GM23338 (cell line): ENCODE measurements at regions not wholly inside any gene's neighbourhood (a gene's known extent, or its start where the extent isn't known, plus 50 kb on each side); places are given as distances from the start of the nearest gene placed in this dataset.

Experiments used
- ATAC-seq: fragments of 200-7000 bp; cut with Tn5 transposase; 3 replicates; pipeline ENCODE4 v1.9.1; 2020
- DNase-seq: peaks from one replicate; pipeline ENCODE4 v3.0.0-alpha.2; 2015; ENCODE audit warnings: low spot score
- H2AFZ ChIP-seq: fragments of 200-600 bp; sonication (generic); 2 replicates; pipeline ENCODE4 v1.8.0; 2016; ENCODE audit warnings: antibody characterized with exemption, mild to moderate bottlenecking, moderate library complexity
- H3F3A ChIP-seq: fragments of 200-600 bp; sonication (generic); replicated peaks from 2 replicates; pipeline ENCODE4 v1.8.0; 2017; ENCODE audit warnings: antibody characterized with exemption, mixed run types, low read depth
- H3K27ac ChIP-seq: fragments of 200-600 bp; sonication (generic); 2 replicates; pipeline ENCODE4 v1.6.1; 2016; ENCODE audit warnings: low read depth
- H3K27me3 ChIP-seq: fragments of 200-600 bp; sonication (generic); 2 replicates; pipeline ENCODE4 v1.8.0; 2016; ENCODE audit warnings: mild to moderate bottlenecking, mixed run types, moderate library complexity; ENCODE audit not compliant: insufficient read depth
- H3K36me3 ChIP-seq: fragments of 200-600 bp; sonication (generic); 2 replicates; pipeline ENCODE4 v1.8.0; 2016; ENCODE audit warnings: mild to moderate bottlenecking; ENCODE audit not compliant: insufficient read depth
- H3K4me1 ChIP-seq: fragments of 200-600 bp; sonication (generic); 2 replicates; pipeline ENCODE4 v1.8.0; 2016; ENCODE audit warnings: mild to moderate bottlenecking, moderate library complexity; ENCODE audit not compliant: insufficient read depth
- H3K4me2 ChIP-seq: fragments of 200-600 bp; sonication (generic); 2 replicates; pipeline ENCODE4 v1.7.1; 2017; ENCODE audit warnings: mixed run types
- H3K4me3 ChIP-seq: fragments of 200-600 bp; sonication (generic); 2 replicates; pipeline ENCODE4 v1.6.1; 2016; ENCODE audit warnings: mixed run types
- H3K79me2 ChIP-seq: fragments of 200-600 bp; sonication (generic); replicated peaks from 2 replicates; pipeline ENCODE4 v1.8.0; 2017; ENCODE audit warnings: mild to moderate bottlenecking; ENCODE audit not compliant: insufficient read depth
- H3K9me2 ChIP-seq: fragments of 200-600 bp; sonication (generic); 2 replicates; pipeline ENCODE4 v1.8.0; 2017; ENCODE audit not compliant: insufficient read depth
- H4K20me1 ChIP-seq: fragments of 200-600 bp; sonication (generic); replicated peaks from 2 replicates; pipeline ENCODE4 v1.8.0; 2017; ENCODE audit warnings: mild to moderate bottlenecking; ENCODE audit not compliant: insufficient read depth
- H3K27ac Mint-ChIP-seq: 2 replicates; pipeline ENCODE4 v1.8.0; 2020; ENCODE audit warnings: inconsistent platforms, mild to moderate bottlenecking, moderate library complexity, mixed read lengths
- H3K27me3 Mint-ChIP-seq: 3 replicates; pipeline ENCODE4 v1.8.0; 2022; ENCODE audit warnings: low read depth, mild to moderate bottlenecking, moderate library complexity, mixed read lengths, inconsistent platforms; ENCODE audit not compliant: insufficient read depth, poor library complexity
- H3K36me3 Mint-ChIP-seq: 3 replicates; pipeline ENCODE4 v1.8.0; 2021; ENCODE audit warnings: low read depth, mild to moderate bottlenecking, inconsistent platforms, moderate library complexity, mixed read lengths
- H3K4me1 Mint-ChIP-seq: 3 replicates; pipeline ENCODE4 v1.8.0; 2020; ENCODE audit warnings: mild to moderate bottlenecking, inconsistent platforms, mixed read lengths
- H3K4me3 Mint-ChIP-seq: 3 replicates; pipeline ENCODE4 v1.8.0; 2021; ENCODE audit warnings: moderate library complexity, mild to moderate bottlenecking, inconsistent platforms, mixed read lengths
- H3K9me3 Mint-ChIP-seq: 3 replicates; pipeline ENCODE4 v1.8.0; 2020; ENCODE audit warnings: moderate library complexity, mild to moderate bottlenecking, inconsistent platforms, mixed read lengths
- CREB1 ChIP-seq: fragments of 250-450 bp; sonication (Bioruptor Pico); IDR thresholded peaks from 2 replicates; pipeline ENCODE4 v1.5.0; 2020; ENCODE audit warnings: low read depth, mild to moderate bottlenecking, moderate library complexity
- CTCF ChIP-seq, 2 experiments: fragments of 200-600 bp in 1 of 2; sonication (generic) in 1 of 2; conservative IDR thresholded peaks; 2 replicates each; pipeline versions ENCODE4 v1.5.1 to v1.6.1; 2016 to 2017; ENCODE audit warnings: antibody characterized with exemption in 2 of 2, low read depth in 2 of 2, mild to moderate bottlenecking in 2 of 2, moderate library complexity in 1 of 2
- ETS1 ChIP-seq: IDR thresholded peaks from 2 replicates; pipeline ENCODE4 v1.6.1; 2016; ENCODE audit warnings: antibody characterized with exemption
- EZH2 ChIP-seq: fragments of 200-600 bp; sonication (generic); IDR thresholded peaks from one replicate; pipeline ENCODE4 v1.8.0; 2017; ENCODE audit warnings: antibody characterized with exemption, mild to moderate bottlenecking, low read depth; ENCODE audit not compliant: unreplicated experiment
- EZH2phosphoT487 ChIP-seq: fragments of 200-600 bp; sonication (generic); IDR thresholded peaks from one replicate; pipeline ENCODE4 v1.8.1; 2018; ENCODE audit warnings: antibody characterized with exemption; ENCODE audit not compliant: unreplicated experiment
- JUNB ChIP-seq: IDR thresholded peaks from one replicate; pipeline ENCODE4 v1.6.1; 2016; ENCODE audit warnings: antibody characterized with exemption; ENCODE audit not compliant: unreplicated experiment
- NANOG ChIP-seq: IDR thresholded peaks from 2 replicates; pipeline ENCODE4 v1.6.1; 2016; ENCODE audit warnings: antibody characterized with exemption, borderline replicate concordance
- POLR2AphosphoS5 ChIP-seq: IDR thresholded peaks from 2 replicates; pipeline ENCODE4 v1.6.1; 2016; ENCODE audit warnings: antibody characterized with exemption, low read depth
- STAT1 ChIP-seq: IDR thresholded peaks from one replicate; pipeline ENCODE4 v1.6.1; 2016; ENCODE audit warnings: antibody characterized with exemption; ENCODE audit not compliant: unreplicated experiment
- ZNF114 ChIP-seq: fragments of 250-450 bp; sonication (Bioruptor Pico); IDR thresholded peaks from 2 replicates; pipeline ENCODE4 v1.5.0; 2020; ENCODE audit warnings: mild to moderate bottlenecking, moderate library complexity
- ZNF331 ChIP-seq: fragments of 250-450 bp; sonication (Bioruptor Pico); IDR thresholded peaks from 2 replicates; pipeline ENCODE4 v1.5.0; 2020; ENCODE audit warnings: low read depth, mild to moderate bottlenecking, moderate library complexity
- TF ChIP-seq, protein P1 (sequence below): IDR thresholded peaks from one replicate; pipeline ENCODE4 v1.6.1; 2018; ENCODE audit warnings: antibody characterized with exemption; ENCODE audit not compliant: unreplicated experiment

DNA sequence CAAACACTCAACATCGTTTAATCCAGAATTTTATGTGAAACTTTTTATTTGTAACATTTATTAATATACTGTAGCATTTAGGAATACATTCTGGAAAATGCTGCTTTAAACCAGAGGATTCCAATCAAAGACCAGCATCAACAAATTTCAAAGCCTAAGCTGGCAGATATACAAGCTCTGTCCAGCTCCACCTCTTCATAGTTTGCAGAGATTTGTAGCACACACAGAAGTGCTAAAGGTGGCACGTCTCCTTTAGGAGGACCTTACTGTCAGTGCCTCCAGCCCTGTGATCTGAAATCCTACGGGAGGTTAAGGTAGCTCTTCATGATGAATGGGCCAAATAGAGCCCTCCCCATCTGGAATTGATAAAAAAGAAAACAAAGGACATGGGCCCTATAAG is 329.7 kb upstream of the NECTIN3 start:
- Histone ChIP-seq H3K9me2 (peaks cover 7% of the 10 kb centered on the region; the same call in 1 of the 2 replicates), H4K20me1 (no peaks in the 10 kb centered on the region), H3K27ac (no peak overlapping the region), H3K36me3 (no peaks in the 10 kb centered on the region), H2AFZ (no peak overlapping the region), H3K4me3 (no peak overlapping the region), H3K4me2 (no peak overlapping the region), H3K4me1 (peaks cover 5% of the 10 kb centered on the region), H3F3A (no peaks in the 10 kb centered on the region), H3K27me3 (no peaks in the 10 kb centered on the region), H3K79me2 (no peaks in the 10 kb centered on the region)
- H3K27me3 Mint-ChIP-seq: no peaks in the 10 kb centered on the region
- H3K36me3 Mint-ChIP-seq: no peaks in the 10 kb centered on the region; the same call in 2 of the 3 replicates
- DNase-seq (no peak), ATAC-seq (no peak)
- peaks cover 7% of the 10 kb centered on the region for H3K4me1 Mint-ChIP-seq
- H3K27ac Mint-ChIP-seq: no peak overlapping the region
- no peak for TF ChIP-seq EZH2
- no peak for TF ChIP-seq ZNF114
- no peak for TF ChIP-seq CREB1 (CRISPR knock-in tag)
- TF ChIP-seq JUNB: no peak
- TF ChIP-seq ETS1: no peak
- TF ChIP-seq ZNF331 (CRISPR knock-in tag): no peak
- H3K4me3 Mint-ChIP-seq: no peak overlapping the region
- no peaks in the 10 kb centered on the region for H3K9me3 Mint-ChIP-seq

GRCh38 chr3:110743202-110743601 is 328.4 kb upstream of the NECTIN3 start:
- Mint-ChIP-seq H3K4me3 (no peak overlapping the region), H3K36me3 (no peaks in the 10 kb centered on the region), H3K27ac (no peak overlapping the region), H3K27me3 (no peaks in the 10 kb centered on the region), H3K9me3 (no peaks in the 10 kb centered on the region), H3K4me1 (peaks cover 7% of the 10 kb centered on the region)
- Histone ChIP-seq H3K4me1 (peaks cover 5% of the 10 kb centered on the region), H3K27me3 (no peaks in the 10 kb centered on the region), H3K79me2 (no peaks in the 10 kb centered on the region), H3K27ac (no peak overlapping the region), H3K36me3 (no peaks in the 10 kb centered on the region), H3K4me2 (no peak overlapping the region; the same call in 1 of the 2 replicates), H2AFZ (no peak overlapping the region), H4K20me1 (no peaks in the 10 kb centered on the region), H3F3A (no peaks in the 10 kb centered on the region), H3K9me2 (peaks cover 7% of the 10 kb centered on the region; the same call in 1 of the 2 replicates), H3K4me3 (no peak overlapping the region)
- ATAC-seq: no peak
- peak; percentile 21 for DNase-seq
- no peak for TF ChIP-seq EZH2

GRCh38 chr3:110743984-110744383 is 327.6 kb upstream of the NECTIN3 start:
- Histone ChIP-seq H3K27me3 (no peaks in the 10 kb centered on the region), H3K9me2 (peaks cover 7% of the 10 kb centered on the region; the same call in 1 of the 2 replicates), H4K20me1 (no peaks in the 10 kb centered on the region), H3K4me3 (no peak overlapping the region), H3K36me3 (no peaks in the 10 kb centered on the region), H2AFZ (no peak overlapping the region), H3K4me1 (peaks cover 9% of the 10 kb centered on the region), H3K4me2 (no peak overlapping the region), H3F3A (no peaks in the 10 kb centered on the region), H3K79me2 (no peaks in the 10 kb centered on the region), H3K27ac (no peak overlapping the region)
- Mint-ChIP-seq H3K36me3 (no peaks in the 10 kb centered on the region), H3K27ac (no peak overlapping the region), H3K9me3 (no peaks in the 10 kb centered on the region), H3K27me3 (no peaks in the 10 kb centered on the region), H3K4me1 (peaks cover 9% of the 10 kb centered on the region), H3K4me3 (no peak overlapping the region)
- ATAC-seq (no peak), DNase-seq (no peak)
- TF ChIP-seq ETS1 (no peak), CTCF (conservative IDR thresholded peaks at IDR 0.05; ENCODE audit: low read depth in 2 of 2) (no peak), EZH2phosphoT487 (no peak), ZNF114 (no peak), EZH2 (no peak), NANOG (no peak), POLR2AphosphoS5 (no peak), STAT1 (no peak)
- TF ChIP-seq, protein P1, sequence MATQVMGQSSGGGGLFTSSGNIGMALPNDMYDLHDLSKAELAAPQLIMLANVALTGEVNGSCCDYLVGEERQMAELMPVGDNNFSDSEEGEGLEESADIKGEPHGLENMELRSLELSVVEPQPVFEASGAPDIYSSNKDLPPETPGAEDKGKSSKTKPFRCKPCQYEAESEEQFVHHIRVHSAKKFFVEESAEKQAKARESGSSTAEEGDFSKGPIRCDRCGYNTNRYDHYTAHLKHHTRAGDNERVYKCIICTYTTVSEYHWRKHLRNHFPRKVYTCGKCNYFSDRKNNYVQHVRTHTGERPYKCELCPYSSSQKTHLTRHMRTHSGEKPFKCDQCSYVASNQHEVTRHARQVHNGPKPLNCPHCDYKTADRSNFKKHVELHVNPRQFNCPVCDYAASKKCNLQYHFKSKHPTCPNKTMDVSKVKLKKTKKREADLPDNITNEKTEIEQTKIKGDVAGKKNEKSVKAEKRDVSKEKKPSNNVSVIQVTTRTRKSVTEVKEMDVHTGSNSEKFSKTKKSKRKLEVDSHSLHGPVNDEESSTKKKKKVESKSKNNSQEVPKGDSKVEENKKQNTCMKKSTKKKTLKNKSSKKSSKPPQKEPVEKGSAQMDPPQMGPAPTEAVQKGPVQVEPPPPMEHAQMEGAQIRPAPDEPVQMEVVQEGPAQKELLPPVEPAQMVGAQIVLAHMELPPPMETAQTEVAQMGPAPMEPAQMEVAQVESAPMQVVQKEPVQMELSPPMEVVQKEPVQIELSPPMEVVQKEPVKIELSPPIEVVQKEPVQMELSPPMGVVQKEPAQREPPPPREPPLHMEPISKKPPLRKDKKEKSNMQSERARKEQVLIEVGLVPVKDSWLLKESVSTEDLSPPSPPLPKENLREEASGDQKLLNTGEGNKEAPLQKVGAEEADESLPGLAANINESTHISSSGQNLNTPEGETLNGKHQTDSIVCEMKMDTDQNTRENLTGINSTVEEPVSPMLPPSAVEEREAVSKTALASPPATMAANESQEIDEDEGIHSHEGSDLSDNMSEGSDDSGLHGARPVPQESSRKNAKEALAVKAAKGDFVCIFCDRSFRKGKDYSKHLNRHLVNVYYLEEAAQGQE: no peak
